CD8-positive, alpha-beta memory T cell (primary cell): ENCODE measurements at regions not wholly inside any gene's neighbourhood (a gene's known extent, or its start where the extent isn't known, plus 50 kb on each side); places are given as distances from the start of the nearest gene placed in this dataset.
"Not testable (repeated sequence)": the region's sequence is repeated elsewhere in the genome, so short reads cannot be mapped to it uniquely, and the experiment has no call there.

Experiments used
- CTCF ChIA-PET: fragments of 350-600 bp; sonication (Branson Sonifier 250); formaldehyde crosslinking; loops from one replicate; lab custom pipeline; 2021; ENCODE audit warnings: antibody characterized with exemption; lab: Charles Lee
- POLR2A ChIA-PET: fragments of 350-600 bp; sonication (Branson Sonifier 250); formaldehyde crosslinking; loops from one replicate; lab custom pipeline; 2021; ENCODE audit warnings: antibody characterized with exemption; lab: Charles Lee
- DNase-seq, 5 donors: peaks; one replicate each; pipeline versions ENCODE4 v3.0.0 to v3.0.0-alpha.2; 2020 to 2022; ENCODE audit warnings: mixed read lengths in 1 of 5
- H3K27ac ChIP-seq: one replicate; pipeline ENCODE4 v1.7.0; 2013; ENCODE audit warnings: low read depth, mild to moderate bottlenecking, low read length, moderate library complexity
- H3K27me3 ChIP-seq: 2 replicates; pipeline ENCODE4 v1.7.0; 2013; ENCODE audit warnings: low read length, mild to moderate bottlenecking; ENCODE audit not compliant: insufficient read depth, poor library complexity, severe bottlenecking
- H3K36me3 ChIP-seq: 2 replicates; pipeline ENCODE4 v1.7.0; 2013; ENCODE audit warnings: mild to moderate bottlenecking, low read length, moderate library complexity; ENCODE audit not compliant: insufficient read depth
- H3K4me1 ChIP-seq: 2 replicates; pipeline ENCODE4 v1.7.0; 2013; ENCODE audit warnings: mild to moderate bottlenecking, low read length, moderate library complexity; ENCODE audit not compliant: insufficient read depth
- H3K4me3 ChIP-seq: 2 replicates; pipeline ENCODE4 v1.7.0; 2013; ENCODE audit warnings: mild to moderate bottlenecking, low read length
- H3K9me3 ChIP-seq: 2 replicates; pipeline ENCODE4 v1.7.0; 2013; ENCODE audit warnings: mild to moderate bottlenecking, low read length
- H3K27ac Mint-ChIP-seq, 8 donors: one replicate each; pipeline ENCODE4 v1.8.0; 2020 to 2021; ENCODE audit warnings: mixed read lengths in 8 of 8, mild to moderate bottlenecking in 6 of 8, inconsistent platforms in 3 of 8, moderate library complexity in 3 of 8
- H3K27me3 Mint-ChIP-seq, 2 donors: one replicate each; pipeline ENCODE4 v1.8.0; 2020 to 2021; ENCODE audit warnings: mixed read lengths in 2 of 2, mild to moderate bottlenecking in 1 of 2, moderate library complexity in 1 of 2
- H3K36me3 Mint-ChIP-seq, 3 donors: one replicate each; pipeline ENCODE4 v1.8.0; 2020 to 2021; ENCODE audit warnings: mixed read lengths in 3 of 3, inconsistent platforms in 1 of 3, mild to moderate bottlenecking in 1 of 3
- H3K4me1 Mint-ChIP-seq, 3 donors: one replicate each; pipeline ENCODE4 v1.8.0; 2020 to 2021; ENCODE audit warnings: mixed read lengths in 3 of 3, inconsistent platforms in 1 of 3, mild to moderate bottlenecking in 1 of 3
- H3K4me3 Mint-ChIP-seq, 7 donors: one replicate each; pipeline ENCODE4 v1.8.0; 2020 to 2021; ENCODE audit warnings: mixed read lengths in 7 of 7, mild to moderate bottlenecking in 6 of 7, moderate library complexity in 4 of 7, inconsistent platforms in 2 of 7
- H3K9me3 Mint-ChIP-seq, 5 donors: one replicate each; pipeline ENCODE4 v1.8.0; 2020 to 2022; ENCODE audit warnings: mixed read lengths in 5 of 5, mild to moderate bottlenecking in 3 of 5, moderate library complexity in 2 of 5, inconsistent platforms in 1 of 5

GRCh38 chr10:31677195-31678138 is 251.2 kb downstream of the ARHGAP12 start:
- no peak for DNase-seq
- H3K27ac Mint-ChIP-seq = no peak overlapping the region
- peaks cover 7 to 16% (median 11%) of the 10 kb centered on the region in 5 donors for H3K9me3 Mint-ChIP-seq
- no peak overlapping the region for H3K27ac ChIP-seq
- H3K4me3 ChIP-seq = no peak overlapping the region
- H3K4me1 Mint-ChIP-seq = no peaks in the 10 kb centered on the region
- ChIA-PET CTCF (no interaction called here), POLR2A (no interaction called here)
- H3K36me3 Mint-ChIP-seq = peaks cover 0 to 4% (median 0%) of the 10 kb centered on the region in 3 donors
- no peaks in the 10 kb centered on the region for H3K4me1 ChIP-seq
- peak overlapping the region in 1 of 7 donors; percentile 56 for H3K4me3 Mint-ChIP-seq
- H3K36me3 ChIP-seq = no peaks in the 10 kb centered on the region
- H3K9me3 ChIP-seq = no peaks in the 10 kb centered on the region
- peaks cover 6 to 13% of the 10 kb centered on the region in 2 donors for H3K27me3 Mint-ChIP-seq
- H3K27me3 ChIP-seq = no peaks in the 10 kb centered on the region

GRCh38 chr10:31675726-31676125 is 252.9 kb downstream of the ARHGAP12 start:
- Histone ChIP-seq H3K4me3 (no peak overlapping the region), H3K27ac (no peak overlapping the region), H3K4me1 (no peaks in the 10 kb centered on the region), H3K9me3 (no peaks in the 10 kb centered on the region), H3K27me3 (no peaks in the 10 kb centered on the region), H3K36me3 (no peaks in the 10 kb centered on the region)
- H3K4me1 Mint-ChIP-seq = no peaks in the 10 kb centered on the region
- no peak for DNase-seq
- CTCF ChIA-PET = no interaction called here
- H3K4me3 Mint-ChIP-seq = no peak overlapping the region
- no peak overlapping the region for H3K27ac Mint-ChIP-seq
- peaks cover 7 to 15% of the 10 kb centered on the region in 2 donors for H3K27me3 Mint-ChIP-seq
- POLR2A ChIA-PET = no interaction called here
- peaks cover 0 to 12% (median 0%) of the 10 kb centered on the region in 3 donors for H3K36me3 Mint-ChIP-seq
- peaks cover 2 to 15% (median 6%) of the 10 kb centered on the region in 5 donors for H3K9me3 Mint-ChIP-seq

GRCh38 chr10:31669357-31669756 is 259.3 kb downstream of the ARHGAP12 start:
- Mint-ChIP-seq H3K9me3 (peaks cover 0 to 7% (median 6%) of the 10 kb centered on the region in 5 donors), H3K4me3 (no peak overlapping the region), H3K27ac (no peak overlapping the region), H3K36me3 (peaks cover 0 to 12% (median 0%) of the 10 kb centered on the region in 3 donors), H3K4me1 (no peaks in the 10 kb centered on the region), H3K27me3 (peaks cover 6 to 7% of the 10 kb centered on the region in 2 donors)
- H3K36me3 ChIP-seq = no peaks in the 10 kb centered on the region
- H3K27me3 ChIP-seq = no peaks in the 10 kb centered on the region
- POLR2A ChIA-PET = no interaction called here
- no peak overlapping the region for H3K27ac ChIP-seq
- CTCF ChIA-PET = no interaction called here
- DNase-seq = no peak
- no peaks in the 10 kb centered on the region for H3K4me1 ChIP-seq
- no peaks in the 10 kb centered on the region for H3K9me3 ChIP-seq
- no peak overlapping the region for H3K4me3 ChIP-seq

GRCh38 chr10:31668326-31668725 is 260.3 kb downstream of the ARHGAP12 start:
- no peaks in the 10 kb centered on the region for H3K36me3 ChIP-seq
- no peaks in the 10 kb centered on the region for H3K9me3 ChIP-seq
- POLR2A ChIA-PET = no interaction called here
- H3K4me3 ChIP-seq = no peak overlapping the region
- Mint-ChIP-seq H3K27me3 (peaks cover 6 to 7% of the 10 kb centered on the region in 2 donors), H3K4me3 (no peak overlapping the region), H3K9me3 (peaks cover 0 to 7% (median 6%) of the 10 kb centered on the region in 5 donors), H3K27ac (no peak overlapping the region), H3K4me1 (no peaks in the 10 kb centered on the region), H3K36me3 (peaks cover 0 to 8% (median 0%) of the 10 kb centered on the region in 3 donors)
- H3K27me3 ChIP-seq = no peaks in the 10 kb centered on the region
- no peaks in the 10 kb centered on the region for H3K4me1 ChIP-seq
- CTCF ChIA-PET = no interaction called here
- no peak for DNase-seq
- no peak overlapping the region for H3K27ac ChIP-seq

GRCh38 chr10:31665764-31666279 is 262.8 kb downstream of the ARHGAP12 start:
- H3K4me1 ChIP-seq, H3K4me1 Mint-ChIP-seq, DNase-seq, H3K36me3 ChIP-seq, H3K9me3 ChIP-seq, H3K4me3 Mint-ChIP-seq, H3K4me3 ChIP-seq, POLR2A ChIA-PET, H3K27me3 ChIP-seq, CTCF ChIA-PET, H3K9me3 Mint-ChIP-seq, H3K27me3 Mint-ChIP-seq, H3K36me3 Mint-ChIP-seq, H3K27ac ChIP-seq: not testable (repeated sequence)
- H3K27ac Mint-ChIP-seq = peak overlapping the region in 1 of 8 donors; percentile 49

GRCh38 chr10:31664803-31665202 is 263.8 kb downstream of the ARHGAP12 start:
- Mint-ChIP-seq H3K9me3 (no peaks in the 10 kb centered on the region), H3K27ac (no peak overlapping the region), H3K27me3 (peaks cover 0 to 4% of the 10 kb centered on the region in 2 donors), H3K4me1 (no peaks in the 10 kb centered on the region), H3K36me3 (no peaks in the 10 kb centered on the region), H3K4me3 (no peak overlapping the region)
- ChIA-PET CTCF (no interaction called here), POLR2A (no interaction called here)
- no peak overlapping the region for H3K4me3 ChIP-seq
- no peaks in the 10 kb centered on the region for H3K36me3 ChIP-seq
- H3K27me3 ChIP-seq = no peaks in the 10 kb centered on the region
- H3K27ac ChIP-seq = no peak overlapping the region
- DNase-seq = no peak
- H3K9me3 ChIP-seq = no peaks in the 10 kb centered on the region
- no peaks in the 10 kb centered on the region for H3K4me1 ChIP-seq

- H3K27ac ChIP-seq, H3K9me3 ChIP-seq, H3K4me3 ChIP-seq, POLR2A ChIA-PET, H3K4me1 ChIP-seq, DNase-seq, H3K9me3 Mint-ChIP-seq, H3K27me3 Mint-ChIP-seq, H3K27me3 ChIP-seq, H3K4me3 Mint-ChIP-seq, H3K4me1 Mint-ChIP-seq, H3K27ac Mint-ChIP-seq, H3K36me3 Mint-ChIP-seq, H3K36me3 ChIP-seq, CTCF ChIA-PET: not testable (repeated sequence)
Measured at GRCh38 chr10:31664071-31664470, 264.6 kb downstream of the ARHGAP12 start.

GRCh38 chr10:31660300-31660699 is 268.3 kb downstream of the ARHGAP12 start:
- no peaks in the 10 kb centered on the region for H3K36me3 Mint-ChIP-seq
- H3K4me1 Mint-ChIP-seq = no peaks in the 10 kb centered on the region
- CTCF ChIA-PET = no interaction called here
- Histone ChIP-seq H3K27me3 (no peaks in the 10 kb centered on the region), H3K9me3 (no peaks in the 10 kb centered on the region), H3K36me3 (no peaks in the 10 kb centered on the region), H3K4me1 (no peaks in the 10 kb centered on the region), H3K27ac (no peak overlapping the region), H3K4me3 (no peak overlapping the region)
- peaks cover 2 to 13% of the 10 kb centered on the region in 2 donors for H3K27me3 Mint-ChIP-seq
- H3K4me3 Mint-ChIP-seq = no peak overlapping the region
- DNase-seq = no peak
- no peaks in the 10 kb centered on the region for H3K9me3 Mint-ChIP-seq
- POLR2A ChIA-PET = no interaction called here
- no peak overlapping the region for H3K27ac Mint-ChIP-seq
